GM23338 (cell line): ENCODE measurements at regions not wholly inside any gene's neighbourhood (a gene's known extent, or its start where the extent isn't known, plus 50 kb on each side); places are given as distances from the start of the nearest gene placed in this dataset.

Source experiments
- CTCF ChIP-seq, 2 experiments: fragments of 200-600 bp in 1 of 2; sonication (generic) in 1 of 2; conservative IDR thresholded peaks; 2 replicates each; pipeline versions ENCODE4 v1.5.1 to v1.6.1; 2016 to 2017; ENCODE audit warnings: antibody characterized with exemption in 2 of 2, low read depth in 2 of 2, mild to moderate bottlenecking in 2 of 2, moderate library complexity in 1 of 2
- ETS1 ChIP-seq: IDR thresholded peaks from 2 replicates; pipeline ENCODE4 v1.6.1; 2016; ENCODE audit warnings: antibody characterized with exemption
- EZH2 ChIP-seq: fragments of 200-600 bp; sonication (generic); IDR thresholded peaks from one replicate; pipeline ENCODE4 v1.8.0; 2017; ENCODE audit warnings: antibody characterized with exemption, mild to moderate bottlenecking, low read depth; ENCODE audit not compliant: unreplicated experiment
- EZH2phosphoT487 ChIP-seq: fragments of 200-600 bp; sonication (generic); IDR thresholded peaks from one replicate; pipeline ENCODE4 v1.8.1; 2018; ENCODE audit warnings: antibody characterized with exemption; ENCODE audit not compliant: unreplicated experiment
- JUNB ChIP-seq: IDR thresholded peaks from one replicate; pipeline ENCODE4 v1.6.1; 2016; ENCODE audit warnings: antibody characterized with exemption; ENCODE audit not compliant: unreplicated experiment
- NANOG ChIP-seq: IDR thresholded peaks from 2 replicates; pipeline ENCODE4 v1.6.1; 2016; ENCODE audit warnings: antibody characterized with exemption, borderline replicate concordance
- POLR2AphosphoS5 ChIP-seq: IDR thresholded peaks from 2 replicates; pipeline ENCODE4 v1.6.1; 2016; ENCODE audit warnings: antibody characterized with exemption, low read depth
- REST ChIP-seq: IDR thresholded peaks from one replicate; pipeline ENCODE4 v1.6.1; 2018; ENCODE audit warnings: antibody characterized with exemption; ENCODE audit not compliant: unreplicated experiment

- TF ChIP-seq POLR2AphosphoS5 (no peak), CTCF (conservative IDR thresholded peaks at IDR 0.05; ENCODE audit: low read depth in 2 of 2) (no peak), JUNB (no peak), REST (no peak), EZH2phosphoT487 (no peak), ETS1 (no peak), NANOG (no peak), EZH2 (no peak)
These were observed 487.7 kb upstream of the ID4 start for GRCh38 chr6:19349429-19349828.
